H4 (cell line): ENCODE measurements at regions not wholly inside any gene's neighbourhood (a gene's known extent, or its start where the extent isn't known, plus 50 kb on each side); places are given as distances from the start of the nearest gene placed in this dataset.
A peak's percentile ranks its signal among the peaks of the same experiment; 100 is the strongest.

Experiments
- DNase-seq: peaks from one replicate; pipeline ENCODE4 v3.0.0-alpha.2; 2015; ENCODE audit warnings: low spot score

- no peak for DNase-seq
Observed at GRCh38 chrX:20715176-20715575, 448.5 kb upstream of the RPS6KA3 start.

- no peak for DNase-seq
Observed at GRCh38 chrX:20712811-20713210, 446.1 kb upstream of the RPS6KA3 start.

GRCh38 chrX:20711366-20711765 is 444.7 kb upstream of the RPS6KA3 start:
- DNase-seq: no peak

GRCh38 chrX:20693078-20693477 is 426.4 kb upstream of the RPS6KA3 start:
- DNase-seq: peak; percentile 4

GRCh38 chrX:20686256-20686655 is 419.5 kb upstream of the RPS6KA3 start:
- no peak for DNase-seq

- DNase-seq: no peak
Observed at GRCh38 chrX:20685652-20686051, 418.9 kb upstream of the RPS6KA3 start.

- no peak for DNase-seq
Observed at GRCh38 chrX:20681683-20682082, 415.0 kb upstream of the RPS6KA3 start.

GRCh38 chrX:20680998-20681397 is 414.3 kb upstream of the RPS6KA3 start:
- DNase-seq: no peak

- no peak for DNase-seq
Observed at GRCh38 chrX:20672476-20672875, 405.8 kb upstream of the RPS6KA3 start.

GRCh38 chrX:20671746-20672145 is 405.0 kb upstream of the RPS6KA3 start:
- peak; percentile 66 for DNase-seq

GRCh38 chrX:20670611-20671010 is 403.9 kb upstream of the RPS6KA3 start:
- no peak for DNase-seq

- DNase-seq: no peak
Observed at GRCh38 chrX:20668550-20668949, 401.8 kb upstream of the RPS6KA3 start.

GRCh38 chrX:20666331-20666730 is 399.6 kb upstream of the RPS6KA3 start:
- no peak for DNase-seq

- DNase-seq: no peak
Observed at GRCh38 chrX:20665481-20665880, 398.8 kb upstream of the RPS6KA3 start.

- DNase-seq: no peak
Observed at GRCh38 chrX:20664774-20665173, 398.1 kb upstream of the RPS6KA3 start.

- DNase-seq: no peak
Observed at GRCh38 chrX:20664131-20664530, 397.4 kb upstream of the RPS6KA3 start.

GRCh38 chrX:20663336-20663735 is 396.6 kb upstream of the RPS6KA3 start:
- no peak for DNase-seq

- DNase-seq: no peak
Observed at GRCh38 chrX:20656721-20657120, 390.0 kb upstream of the RPS6KA3 start.

GRCh38 chrX:20654596-20655106 is 387.9 kb upstream of the RPS6KA3 start:
- no peak for DNase-seq

- no peak for DNase-seq
Observed at GRCh38 chrX:20653070-20653469, 386.4 kb upstream of the RPS6KA3 start.

- DNase-seq: no peak
Observed at GRCh38 chrX:20641954-20642353, 375.2 kb upstream of the RPS6KA3 start.

- no peak for DNase-seq
Observed at GRCh38 chrX:20639115-20639514, 372.4 kb upstream of the RPS6KA3 start.

- no peak for DNase-seq
Observed at GRCh38 chrX:20637351-20637750, 370.6 kb upstream of the RPS6KA3 start.

- DNase-seq: no peak
Observed at GRCh38 chrX:20633451-20633850, 366.7 kb upstream of the RPS6KA3 start.

GRCh38 chrX:20623448-20623847 is 356.7 kb upstream of the RPS6KA3 start:
- DNase-seq: no peak
